ENCODE measurements at regions not wholly inside any gene's neighbourhood (a gene's known extent, or its start where the extent isn't known, plus 50 kb on each side); places are given as distances from the start of the nearest gene placed in this dataset.

- TF ChIP-seq PRDM4 (tag by site-specific recombination; IDR thresholded peaks at IDR 0.05): no peak
- no peak for TF ChIP-seq ZSCAN30 (tag by site-specific recombination; IDR thresholded peaks at IDR 0.05)
- TF ChIP-seq ZNF221 (tag by site-specific recombination; IDR thresholded peaks at IDR 0.05; ENCODE audit: borderline replicate concordance): no peak
These were observed 1288.0 kb upstream of the SORCS1 start (continued) for GRCh38 chr10:108452533-108452932.

GRCh38 chr10:108450280-108450679 lies 1285.8 kb upstream of the SORCS1 start:
- CTCF ChIA-PET: interaction anchor here (0.7 kb wide), 1 partner anchor 327 kb away, joined by 5 read pairs; no protein-coding TSS in a partner anchor
- H3K36me3 ChIP-seq (ENCODE audit: control insufficient read depth in 2 of 2, insufficient read depth in 1 of 2, low read length in 2 of 2): no peaks in the 10 kb centered on the region
- TF ChIP-seq ZBTB10 (tag by site-specific recombination; IDR thresholded peaks at IDR 0.05): no peak
- no peak for TF ChIP-seq ZNF548 (tag by site-specific recombination; IDR thresholded peaks at IDR 0.05)
- no peak overlapping the region for H3K27ac ChIP-seq (ENCODE audit: extremely low read depth, low read depth, low read length)
- no peaks in the 10 kb centered on the region for H3K9me3 ChIP-seq (ENCODE audit: control insufficient read depth, insufficient read depth, low read depth, low read length)
- H3K4me1 ChIP-seq (ENCODE audit: control insufficient read depth, insufficient read depth, low read length): no peaks in the 10 kb centered on the region
- no peak overlapping the region for H3K4me3 ChIP-seq (ENCODE audit: low read depth, low read length)
- POLR2A ChIA-PET: no interaction called here

- H3K4me3 ChIP-seq (ENCODE audit: low read depth, low read length): no peak overlapping the region
- H3K36me3 ChIP-seq (ENCODE audit: control insufficient read depth in 2 of 2, insufficient read depth in 1 of 2, low read length in 2 of 2): no peaks in the 10 kb centered on the region
- no peaks in the 10 kb centered on the region for H3K4me1 ChIP-seq (ENCODE audit: control insufficient read depth, insufficient read depth, low read length)
- H3K9me3 ChIP-seq (ENCODE audit: control insufficient read depth, insufficient read depth, low read depth, low read length): no peaks in the 10 kb centered on the region
- ChIA-PET CTCF (no interaction called here), POLR2A (interaction anchor here (0.6 kb wide), 1 partner anchor 1105 kb away, joined by 4 read pairs; no protein-coding TSS in a partner anchor)
- H3K27ac ChIP-seq (ENCODE audit: extremely low read depth, low read depth, low read length): no peak overlapping the region
- no peak for TF ChIP-seq EGR2 (tag by site-specific recombination; IDR thresholded peaks at IDR 0.05; ENCODE audit: low read depth)
- TF ChIP-seq TSHZ1 (tag by site-specific recombination; IDR thresholded peaks at IDR 0.05; ENCODE audit: borderline replicate concordance): no peak
- no peak for TF ChIP-seq ZNF146 (tag by site-specific recombination; IDR thresholded peaks at IDR 0.05)
- TF ChIP-seq ZBTB26 (tag by site-specific recombination; optimal IDR thresholded peaks at IDR 0.05): no peak
- TF ChIP-seq ZNF488 (tag by site-specific recombination; IDR thresholded peaks at IDR 0.05): no peak
- TF ChIP-seq SALL2 (tag by site-specific recombination; IDR thresholded peaks at IDR 0.05; ENCODE audit: borderline replicate concordance): no peak
- no peak for TF ChIP-seq ZNF404 (tag by site-specific recombination; IDR thresholded peaks at IDR 0.05)
- no peak for TF ChIP-seq ZNF148 (tag by site-specific recombination; IDR thresholded peaks at IDR 0.05; ENCODE audit: borderline replicate concordance)
- TF ChIP-seq ZNF302 (tag by site-specific recombination; IDR thresholded peaks at IDR 0.05; ENCODE audit: low read depth): no peak
- TF ChIP-seq ZNF501 (tag by site-specific recombination; IDR thresholded peaks at IDR 0.05): no peak
- TF ChIP-seq OSR2 (tag by site-specific recombination; IDR thresholded peaks at IDR 0.05): no peak
- TF ChIP-seq ZNF768 (tag by site-specific recombination; IDR thresholded peaks at IDR 0.05): no peak
- no peak for TF ChIP-seq ZFHX2 (tag by site-specific recombination; conservative IDR thresholded peaks at IDR 0.05)
- no peak for TF ChIP-seq ZNF24 (tag by site-specific recombination; IDR thresholded peaks at IDR 0.05)
- no peak for TF ChIP-seq TCF7L2 (IDR thresholded peaks at IDR 0.05; ENCODE audit: borderline replicate concordance, low read depth, low read length)
These were observed 1281.2 kb upstream of the SORCS1 start for GRCh38 chr10:108445746-108446145.
